H1 (cell line): ENCODE measurements at regions not wholly inside any gene's neighbourhood (a gene's known extent, or its start where the extent isn't known, plus 50 kb on each side); places are given as distances from the start of the nearest gene placed in this dataset.
A peak's percentile ranks its signal among the peaks of the same experiment; 100 is the strongest.

Experiments used
- CTCF ChIA-PET: fragments of 300-600 bp; sonication (Branson Sonifier 250); formaldehyde crosslinking; loops from one replicate; lab custom pipeline; 2021; ENCODE audit not compliant: partially characterized antibody; lab: Charles Lee
- POLR2A ChIA-PET: fragments of 300-600 bp; sonication (Branson Sonifier 250); formaldehyde crosslinking; loops from one replicate; lab custom pipeline; 2021; ENCODE audit warnings: inconsistent platforms; ENCODE audit not compliant: partially characterized antibody; lab: Charles Lee
- DNase-seq, 2 experiments: peaks; one replicate each; pipeline versions ENCODE4 v3.0.0 to v3.0.0-alpha.2; 2010 to 2022; ENCODE audit warnings: low spot score in 2 of 2, low read depth in 1 of 2, mixed read lengths in 1 of 2
- FAIRE-seq: peaks from 2 replicates; lab custom pipeline; 2011; peaks lifted over from hg19 to GRCh38; lab: Jason Lieb, UNC
- H2AFZ ChIP-seq: 2 replicates; pipeline ENCODE4 v1.8.1; 2012; ENCODE audit warnings: low read length, inconsistent platforms
- H2AK5ac ChIP-seq: 2 replicates; pipeline ENCODE4 v1.6.1; 2013; ENCODE audit warnings: low read depth, low read length
- H2BK120ac ChIP-seq: replicated peaks from 2 replicates; pipeline ENCODE3; 2013; ENCODE audit warnings: low read depth, low read length, inconsistent platforms
- H2BK12ac ChIP-seq: 2 replicates; pipeline ENCODE4 v1.6.1; 2013; ENCODE audit warnings: low read depth, low read length
- H2BK15ac ChIP-seq: 2 replicates; pipeline ENCODE4 v1.6.1; 2013; ENCODE audit warnings: low read length
- H2BK20ac ChIP-seq: 2 replicates; pipeline ENCODE4 v1.6.1; 2013; ENCODE audit warnings: low read length
- H2BK5ac ChIP-seq: 2 replicates; pipeline ENCODE4 v1.6.1; 2013; ENCODE audit warnings: low read depth, low read length
- H3K14ac ChIP-seq: 2 replicates; pipeline ENCODE4 v1.6.1; 2013; ENCODE audit warnings: inconsistent platforms; ENCODE audit not compliant: insufficient read length
- H3K18ac ChIP-seq: 2 replicates; pipeline ENCODE4 v1.6.1; 2013; ENCODE audit warnings: low read length; ENCODE audit errors: extremely low read depth
- H3K23ac ChIP-seq: 2 replicates; pipeline ENCODE4 v1.6.1; 2013; ENCODE audit warnings: inconsistent platforms; ENCODE audit not compliant: insufficient read length
- H3K23me2 ChIP-seq: 2 replicates; pipeline ENCODE4 v1.6.1; 2013; ENCODE audit warnings: low read depth, low read length
- H3K27ac ChIP-seq: 2 replicates; pipeline ENCODE4 v1.6.1; 2011; ENCODE audit warnings: low read depth, low read length, inconsistent platforms
- H3K27me3 ChIP-seq, 4 experiments: replicated peaks in 1 of 4; 1 replicate in 1 of 4; 2 replicates in 3 of 4; pipeline versions ENCODE4 v1.6.1 to v1.8.1; 2011 to 2013; ENCODE audit warnings: low read length in 3 of 4, mild to moderate bottlenecking in 3 of 4, inconsistent platforms in 2 of 4, mixed read lengths in 2 of 4, moderate library complexity in 1 of 4; ENCODE audit not compliant: control insufficient read depth in 3 of 4, insufficient read depth in 3 of 4; ENCODE audit errors: extremely low read depth in 1 of 4
- H3K36me3 ChIP-seq, 4 experiments: 2 replicates each; pipeline versions ENCODE4 v1.6.1 to v1.8.1; 2011 to 2013; ENCODE audit warnings: mild to moderate bottlenecking in 4 of 4, low read length in 3 of 4, moderate library complexity in 2 of 4, control low read depth in 1 of 4, inconsistent platforms in 1 of 4; ENCODE audit not compliant: insufficient read depth in 4 of 4, control insufficient read depth in 2 of 4
- H3K4ac ChIP-seq: replicated peaks from 2 replicates; pipeline ENCODE3; 2013; ENCODE audit warnings: low read length, low read depth, mixed read lengths, inconsistent platforms; ENCODE audit not compliant: insufficient read length
- H3K4me1 ChIP-seq, 4 experiments: replicated peaks in 1 of 4; 1 replicate in 1 of 4; 2 replicates in 3 of 4; pipeline versions ENCODE4 v1.6.1 to v1.8.1; 2011 to 2013; ENCODE audit warnings: low read length in 3 of 4, inconsistent platforms in 2 of 4, mixed read lengths in 1 of 4; ENCODE audit not compliant: insufficient read depth in 4 of 4, control insufficient read depth in 3 of 4
- H3K4me2 ChIP-seq, 2 experiments: 2 replicates each; pipeline versions ENCODE4 v1.6.1 to v1.8.1; 2011 to 2013; ENCODE audit warnings: low read depth in 2 of 2, low read length in 2 of 2, control low read depth in 1 of 2, inconsistent platforms in 1 of 2, mild to moderate bottlenecking in 1 of 2; ENCODE audit not compliant: insufficient read depth in 1 of 2
- H3K4me3 ChIP-seq, 4 experiments: fragments of 200-600, 300-600 bp in 1 of 4; sonication (generic), shearing (Covaris generic), sonication (Bioruptor Twin) in 1 of 4; 2 replicates each; pipeline versions ENCODE4 v1.5.1 to v1.8.1; 2011 to 2016; ENCODE audit warnings: low read length in 4 of 4, low read depth in 3 of 4, control low read depth in 2 of 4, inconsistent platforms in 2 of 4, mild to moderate bottlenecking in 2 of 4, mixed read lengths in 1 of 4, moderate library complexity in 1 of 4; ENCODE audit not compliant: insufficient read depth in 2 of 4; ENCODE audit errors: extremely low read depth in 1 of 4
- H3K56ac ChIP-seq: replicated peaks from 2 replicates; pipeline ENCODE3; 2013; ENCODE audit warnings: low read depth, mild to moderate bottlenecking, mixed read lengths, low read length, inconsistent platforms; ENCODE audit not compliant: insufficient read length
- H3K79me1 ChIP-seq: 2 replicates; pipeline ENCODE4 v1.6.1; 2013; ENCODE audit warnings: low read depth, low read length, control low read depth
- H3K79me2 ChIP-seq, 2 experiments: 2 replicates each; pipeline versions ENCODE4 v1.6.1 to v1.8.1; 2012 to 2013; ENCODE audit warnings: low read length in 2 of 2, mild to moderate bottlenecking in 2 of 2, inconsistent platforms in 1 of 2; ENCODE audit not compliant: insufficient read depth in 2 of 2, control insufficient read depth in 1 of 2
- H3K9ac ChIP-seq, 4 experiments: replicated peaks in 1 of 4; 1 replicate in 1 of 4; 2 replicates in 3 of 4; pipeline versions ENCODE4 v1.6.1 to v1.8.1; 2011 to 2013; ENCODE audit warnings: low read depth in 3 of 4, low read length in 3 of 4, control low read depth in 2 of 4, mild to moderate bottlenecking in 2 of 4, moderate library complexity in 2 of 4, inconsistent platforms in 1 of 4; ENCODE audit errors: extremely low read depth in 1 of 4
- H3K9me3 ChIP-seq, 2 experiments: 2 replicates each; pipeline versions ENCODE4 v1.6.1 to v1.8.1; 2012 to 2013; ENCODE audit warnings: mild to moderate bottlenecking in 2 of 2, moderate library complexity in 2 of 2, control low read depth in 1 of 2, inconsistent platforms in 1 of 2, low read depth in 1 of 2, low read length in 1 of 2, mixed read lengths in 1 of 2; ENCODE audit not compliant: insufficient read depth in 2 of 2
- H4K20me1 ChIP-seq, 2 experiments: replicated peaks in 1 of 2; 2 replicates each; pipeline versions ENCODE3 to v1.8.1; 2011 to 2013; ENCODE audit warnings: inconsistent platforms in 2 of 2, low read length in 2 of 2, mild to moderate bottlenecking in 1 of 2; ENCODE audit not compliant: insufficient read depth in 2 of 2, control insufficient read depth in 1 of 2
- H4K5ac ChIP-seq: 2 replicates; pipeline ENCODE4 v1.6.1; 2013; ENCODE audit warnings: low read length, low read depth, mixed read lengths, inconsistent platforms; ENCODE audit not compliant: insufficient read length
- H4K8ac ChIP-seq: 2 replicates; pipeline ENCODE4 v1.8.0; 2013; ENCODE audit warnings: mild to moderate bottlenecking, moderate library complexity, low read length, inconsistent platforms; ENCODE audit not compliant: insufficient read depth; ENCODE audit errors: extremely low read depth
- H4K91ac ChIP-seq: replicated peaks from 2 replicates; pipeline ENCODE3; 2013; ENCODE audit warnings: low read length, mixed read lengths, inconsistent platforms; ENCODE audit not compliant: insufficient read length
- CTBP2 ChIP-seq: IDR thresholded peaks from 2 replicates; pipeline ENCODE4 v1.7.0; 2011; ENCODE audit warnings: borderline replicate concordance, mild to moderate bottlenecking, moderate library complexity, mixed read lengths, low read length; ENCODE audit not compliant: insufficient read depth, insufficient read length
- E2F6 ChIP-seq: IDR thresholded peaks from 2 replicates; pipeline ENCODE4 v1.6.1; 2012; ENCODE audit warnings: inconsistent platforms
- EGR1 ChIP-seq: IDR thresholded peaks from 2 replicates; pipeline ENCODE4 v1.6.1; 2011; ENCODE audit warnings: low read depth, low read length, borderline replicate concordance
- GTF2F1 ChIP-seq: IDR thresholded peaks from 2 replicates; pipeline ENCODE4 v1.6.1; 2012; ENCODE audit warnings: low read depth, low read length, improper control_type of control experiment, borderline replicate concordance
- KDM4A ChIP-seq: IDR thresholded peaks from one replicate; pipeline ENCODE4 v1.7.1; 2012; ENCODE audit warnings: low read depth, mild to moderate bottlenecking, moderate library complexity, low read length, inconsistent platforms; ENCODE audit not compliant: severe bottlenecking
- KDM5A ChIP-seq: fragments of 200-600 bp; IDR thresholded peaks from 2 replicates; pipeline ENCODE4 v1.7.1; 2012; ENCODE audit warnings: mild to moderate bottlenecking, low read length, inconsistent platforms, mixed read lengths
- NANOG ChIP-seq: IDR thresholded peaks from 2 replicates; pipeline ENCODE4 v1.6.1; 2011; ENCODE audit warnings: low read length, low read depth, mild to moderate bottlenecking, inconsistent platforms; ENCODE audit not compliant: insufficient read depth, poor library complexity, severe bottlenecking
- POLR2A ChIP-seq, 2 experiments: IDR thresholded peaks; 1 replicate in 1 of 2; 2 replicates in 1 of 2; pipeline ENCODE4 v1.6.1; 2011; ENCODE audit warnings: low read depth in 2 of 2, low read length in 2 of 2, mild to moderate bottlenecking in 2 of 2; ENCODE audit errors: control extremely low read depth in 1 of 2
- SIN3A ChIP-seq, 2 experiments: IDR thresholded peaks in 1 of 2; conservative IDR thresholded peaks in 1 of 2; 2 replicates each; pipeline ENCODE4 v1.6.1; 2011 to 2012; ENCODE audit warnings: low read length in 2 of 2, improper control_type of control experiment in 1 of 2, low read depth in 1 of 2, mild to moderate bottlenecking in 1 of 2
- SP2 ChIP-seq: IDR thresholded peaks from 2 replicates; pipeline ENCODE4 v1.6.1; 2012; ENCODE audit warnings: mild to moderate bottlenecking, low read length, inconsistent platforms
- TAF1 ChIP-seq: IDR thresholded peaks from 2 replicates; pipeline ENCODE4 v1.6.1; 2011; ENCODE audit warnings: mild to moderate bottlenecking, low read depth, low read length
- TCF12 ChIP-seq: IDR thresholded peaks from 2 replicates; pipeline ENCODE4 v1.6.1; 2011; ENCODE audit warnings: low read depth, mild to moderate bottlenecking, low read length
- WGBS, 2 experiments: shearing (Covaris generic) in 1 of 2; methylation state at CpG; one replicate each; pipeline versions ENCODE4 v1.1.6 to v1.1.7; 2013 to 2015; ENCODE audit warnings: low lambda C conversion rate in 2 of 2, mixed read lengths in 2 of 2, inconsistent platforms in 1 of 2, low coverage in 1 of 2, missing lambda C conversion rate in 1 of 2; ENCODE audit not compliant: insufficient replicate concordance in 2 of 2, insufficient coverage in 1 of 2, insufficient read length in 1 of 2; ENCODE audit errors: extremely low coverage in 1 of 2, missing lambda C conversion rate in 1 of 2; 5-methylcytosine and 5-hydroxymethylcytosine counted together

GRCh38 chr6:106005954-106006353 lies 80.2 kb upstream of the PRDM1 start:
- Histone ChIP-seq H3K27me3 (peaks cover 0 to 1% (median 0%) of the 10 kb centered on the region in 4 experiments; a peak in 3 of 7 replicates), H3K9me3 (no peaks in the 10 kb centered on the region), H3K56ac (no peak overlapping the region), H3K36me3 (no peaks in the 10 kb centered on the region), H3K23me2 (no peaks in the 10 kb centered on the region), H3K14ac (no peak overlapping the region), H2AK5ac (no peak overlapping the region), H3K4me1 (peaks cover 2 to 17% (median 9%) of the 10 kb centered on the region in 4 experiments; a peak in 6 of 7 replicates), H4K8ac (no peak overlapping the region), H2BK12ac (peak overlapping the region; percentile 10; the same call in 1 of the 2 replicates), H4K20me1 (no peaks in the 10 kb centered on the region), H2BK120ac (no peak overlapping the region), H2AFZ (no peak overlapping the region; the same call in 1 of the 2 replicates), H4K91ac (no peak overlapping the region), H3K4me3 (no peak overlapping the region), H3K9ac (no peak overlapping the region; a peak in 1 of 7 replicates), H2BK15ac (no peak overlapping the region; the same call in 1 of the 2 replicates), H2BK5ac (no peak overlapping the region), H3K79me1 (no peaks in the 10 kb centered on the region), H3K23ac (no peak overlapping the region), H3K27ac (no peak overlapping the region), H3K18ac (no peak overlapping the region), H3K4me2 (no peak overlapping the region), H3K79me2 (no peaks in the 10 kb centered on the region), H2BK20ac (no peak overlapping the region), H3K4ac (no peak overlapping the region), H4K5ac (no peak overlapping the region)
- POLR2A ChIA-PET: no interaction called here
- WGBS, 2 experiments: 88% methylated on average over 6 of the region's 6 CpGs; no CpG with 5 or more reads in 1 of the 2 experiments
- FAIRE-seq (peak; percentile 57), DNase-seq (no peak)
- no peak for TF ChIP-seq EGR1
- TF ChIP-seq SIN3A (conservative IDR thresholded peaks at IDR 0.05 in 1 of 2, IDR thresholded peaks at IDR 0.05 in 1 of 2; ENCODE audit: low read depth in 1 of 2, low read length in 2 of 2): no peak
- no peak for TF ChIP-seq KDM4A
- TF ChIP-seq TCF12: no peak
- no peak for TF ChIP-seq E2F6
- TF ChIP-seq POLR2A (IDR thresholded peaks at IDR 0.05; ENCODE audit: control extremely low read depth in 1 of 2, low read depth in 2 of 2, low read length in 2 of 2): no peak
- no peak for TF ChIP-seq TAF1
- no peak for TF ChIP-seq SP2
- TF ChIP-seq KDM5A: no peak
- TF ChIP-seq NANOG: no peak
- TF ChIP-seq GTF2F1: no peak
- no peak for TF ChIP-seq CTBP2
- CTCF ChIA-PET: no interaction called here
